ENCODE measurements at regions not wholly inside any gene's neighbourhood (a gene's known extent, or its start where the extent isn't known, plus 50 kb on each side); places are given as distances from the start of the nearest gene placed in this dataset.
A peak's percentile ranks its signal among the peaks of the same experiment; 100 is the strongest.

DNA sequence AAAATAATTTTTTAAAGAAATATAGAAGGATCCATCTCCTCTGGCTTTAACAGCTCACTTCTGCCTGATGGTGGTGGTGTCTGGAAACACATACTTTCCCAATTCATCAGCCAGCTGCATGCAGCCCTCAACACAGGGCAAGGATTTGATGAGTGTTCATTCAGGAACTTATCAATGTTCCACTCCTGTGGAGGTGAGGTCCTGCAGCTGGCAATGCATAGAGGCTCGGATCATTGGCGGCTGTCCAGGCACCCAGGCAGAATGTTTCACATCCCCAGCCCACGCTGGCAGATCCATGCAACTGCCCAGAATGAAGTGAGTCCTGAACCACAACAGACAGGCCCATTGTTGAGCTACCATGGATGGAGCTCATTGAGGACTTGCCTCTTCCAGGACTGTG, 55.2 kb upstream of the KCNMA1 start:
- Histone ChIP-seq H3K27ac (no peak overlapping the region), H3K27me3 (peaks cover 8% of the 10 kb centered on the region), H3K4me1 (no peaks in the 10 kb centered on the region), H3K36me3 (no peaks in the 10 kb centered on the region), H3K4me3 (no peak overlapping the region), H3K9me3 (no peaks in the 10 kb centered on the region)
- TF ChIP-seq POLR2A (IDR thresholded peaks at IDR 0.05) (no peak), EP300 (IDR thresholded peaks at IDR 0.05) (no peak), POLR2AphosphoS5 (IDR thresholded peaks at IDR 0.05) (no peak)
- TF ChIP-seq, protein P1, sequence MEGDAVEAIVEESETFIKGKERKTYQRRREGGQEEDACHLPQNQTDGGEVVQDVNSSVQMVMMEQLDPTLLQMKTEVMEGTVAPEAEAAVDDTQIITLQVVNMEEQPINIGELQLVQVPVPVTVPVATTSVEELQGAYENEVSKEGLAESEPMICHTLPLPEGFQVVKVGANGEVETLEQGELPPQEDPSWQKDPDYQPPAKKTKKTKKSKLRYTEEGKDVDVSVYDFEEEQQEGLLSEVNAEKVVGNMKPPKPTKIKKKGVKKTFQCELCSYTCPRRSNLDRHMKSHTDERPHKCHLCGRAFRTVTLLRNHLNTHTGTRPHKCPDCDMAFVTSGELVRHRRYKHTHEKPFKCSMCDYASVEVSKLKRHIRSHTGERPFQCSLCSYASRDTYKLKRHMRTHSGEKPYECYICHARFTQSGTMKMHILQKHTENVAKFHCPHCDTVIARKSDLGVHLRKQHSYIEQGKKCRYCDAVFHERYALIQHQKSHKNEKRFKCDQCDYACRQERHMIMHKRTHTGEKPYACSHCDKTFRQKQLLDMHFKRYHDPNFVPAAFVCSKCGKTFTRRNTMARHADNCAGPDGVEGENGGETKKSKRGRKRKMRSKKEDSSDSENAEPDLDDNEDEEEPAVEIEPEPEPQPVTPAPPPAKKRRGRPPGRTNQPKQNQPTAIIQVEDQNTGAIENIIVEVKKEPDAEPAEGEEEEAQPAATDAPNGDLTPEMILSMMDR (IDR thresholded peaks at IDR 0.05): no peak
- 58% methylated on average over 3 of the region's 3 CpGs for WGBS
- DNase-seq (ENCODE audit: low spot score in 2 of 2): peak in 1 of 2 donors; percentile 41

DNA sequence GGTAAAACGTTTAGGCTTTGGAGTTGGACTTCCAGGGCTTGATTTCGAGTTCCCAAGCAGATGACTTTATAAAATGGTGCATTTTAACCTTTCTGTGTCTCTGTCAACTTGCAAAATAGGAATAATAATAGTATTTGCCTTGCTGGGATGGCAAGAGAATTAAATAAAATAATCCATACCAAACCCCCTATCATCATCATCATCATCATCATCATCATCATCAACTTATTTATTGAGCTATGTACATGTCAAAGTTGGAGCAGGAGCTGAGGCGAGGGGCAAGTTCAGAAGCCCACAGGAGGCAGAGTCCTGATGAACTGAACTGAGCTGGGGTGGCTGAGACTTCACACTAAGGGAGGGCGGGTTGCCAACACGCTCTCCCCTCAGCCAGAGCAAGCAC, 51.7 kb upstream of the KCNMA1 start:
- Histone ChIP-seq H3K9me3 (no peaks in the 10 kb centered on the region), H3K4me1 (no peaks in the 10 kb centered on the region), H3K36me3 (no peaks in the 10 kb centered on the region), H3K27me3 (peaks cover 19% of the 10 kb centered on the region), H3K4me3 (no peak overlapping the region), H3K27ac (no peak overlapping the region)
- no peak for TF ChIP-seq POLR2AphosphoS5 (IDR thresholded peaks at IDR 0.05)
- no peak for TF ChIP-seq POLR2A (IDR thresholded peaks at IDR 0.05)
- no peak for DNase-seq (ENCODE audit: low spot score in 2 of 2)
- WGBS: 74% methylated on average over 5 of the region's 5 CpGs

DNA sequence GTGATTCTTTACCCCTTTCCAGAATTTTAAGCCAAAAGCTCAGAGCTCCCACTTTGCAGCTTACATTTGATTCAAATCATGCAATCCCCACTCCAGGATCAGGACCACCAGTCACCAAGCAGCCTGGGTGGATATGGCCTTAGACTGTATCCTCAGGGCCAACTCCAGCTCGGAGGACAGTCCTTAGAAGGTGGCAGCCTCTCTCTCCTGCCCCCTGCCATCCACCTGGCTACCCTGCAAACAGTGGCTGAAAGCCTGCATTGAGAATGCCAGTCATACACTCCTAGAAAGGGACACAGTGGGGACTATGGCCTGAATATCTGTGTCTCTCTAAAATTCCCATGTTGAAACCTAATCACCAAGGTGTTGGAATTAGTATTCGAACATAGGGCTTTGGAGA, 50.0 kb upstream of the KCNMA1 start:
- Histone ChIP-seq H3K4me3 (no peak overlapping the region), H3K27me3 (peaks cover 19% of the 10 kb centered on the region), H3K4me1 (no peaks in the 10 kb centered on the region), H3K27ac (no peak overlapping the region), H3K36me3 (no peaks in the 10 kb centered on the region), H3K9me3 (no peaks in the 10 kb centered on the region)
- DNase-seq (ENCODE audit: low spot score in 2 of 2): no peak
- WGBS: 89% methylated on average over 2 of the region's 2 CpGs
- TF ChIP-seq POLR2AphosphoS5 (IDR thresholded peaks at IDR 0.05): no peak
- no peak for TF ChIP-seq EP300 (IDR thresholded peaks at IDR 0.05)
- TF ChIP-seq, protein P1 (IDR thresholded peaks at IDR 0.05): no peak
- no peak for TF ChIP-seq POLR2A (IDR thresholded peaks at IDR 0.05)

Data from suprapubic skin (tissue), 4 donors.